HG02759 (cell line): ENCODE measurements at regions not wholly inside any gene's neighbourhood (a gene's known extent, or its start where the extent isn't known, plus 50 kb on each side); places are given as distances from the start of the nearest gene placed in this dataset.

Experiments
- ATAC-seq: cut with Tn5 transposase; IDR thresholded peaks from one replicate; pipeline ENCODE4 v1.9.1; 2021; ENCODE audit warnings: mild to moderate bottlenecking, moderate library complexity; ENCODE audit not compliant: unreplicated experiment

DNA sequence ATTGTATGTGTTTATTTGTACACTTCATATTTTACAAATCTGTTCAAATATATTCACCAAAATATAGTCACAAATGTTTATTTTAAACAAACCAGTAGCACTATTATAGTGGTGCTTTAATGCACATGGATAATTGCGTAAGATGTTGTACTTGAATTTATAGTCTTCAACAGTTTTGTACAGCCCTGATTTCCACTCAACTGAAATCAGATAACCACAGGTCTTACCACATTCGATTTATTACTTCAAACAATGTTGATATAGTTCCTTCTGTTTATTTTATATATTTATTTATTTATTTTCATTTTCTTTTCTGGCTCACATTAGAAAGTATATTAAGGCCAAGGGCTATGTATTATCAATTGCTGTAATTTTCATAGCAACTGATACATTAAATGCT is 99.4 kb upstream of the ZNF804A start:
- no peak for ATAC-seq

DNA sequence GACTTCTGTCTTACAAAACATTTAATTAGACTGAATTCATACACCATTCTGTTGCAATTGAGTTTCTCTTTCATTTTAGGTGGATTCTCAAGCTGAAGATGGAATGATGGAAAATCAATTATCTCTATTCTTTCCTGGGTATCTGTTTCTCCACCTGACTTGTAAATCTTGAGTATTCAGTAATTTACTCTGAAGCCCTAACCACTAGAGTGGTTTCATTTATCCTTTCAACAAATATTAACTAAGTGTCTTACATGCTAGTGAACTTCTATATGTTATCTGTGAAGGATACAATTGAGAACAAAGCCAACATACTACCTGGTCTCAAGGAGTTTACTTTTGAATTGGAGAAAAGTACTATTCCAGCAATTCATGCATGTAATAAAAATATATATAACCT is 94.1 kb upstream of the ZNF804A start:
- ATAC-seq: no peak

DNA sequence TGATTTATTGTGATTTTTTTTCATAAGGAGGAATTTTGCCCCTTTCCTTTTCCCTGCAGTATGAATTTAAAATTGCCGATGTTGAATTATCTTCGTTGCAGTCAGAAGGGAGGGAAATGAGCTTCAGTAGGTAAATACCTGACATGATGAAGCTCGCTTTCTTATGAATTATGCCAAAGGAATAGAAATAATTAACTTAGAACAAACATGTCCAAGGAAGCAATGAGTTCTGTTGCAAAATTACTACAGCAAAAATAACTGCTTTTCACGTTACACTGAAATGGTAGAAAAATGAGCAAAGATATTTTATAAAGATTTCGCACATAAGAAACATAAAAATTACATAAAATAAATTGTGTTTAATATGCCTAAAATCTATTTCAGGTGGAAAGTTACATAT is 91.1 kb upstream of the ZNF804A start:
- no peak for ATAC-seq

DNA sequence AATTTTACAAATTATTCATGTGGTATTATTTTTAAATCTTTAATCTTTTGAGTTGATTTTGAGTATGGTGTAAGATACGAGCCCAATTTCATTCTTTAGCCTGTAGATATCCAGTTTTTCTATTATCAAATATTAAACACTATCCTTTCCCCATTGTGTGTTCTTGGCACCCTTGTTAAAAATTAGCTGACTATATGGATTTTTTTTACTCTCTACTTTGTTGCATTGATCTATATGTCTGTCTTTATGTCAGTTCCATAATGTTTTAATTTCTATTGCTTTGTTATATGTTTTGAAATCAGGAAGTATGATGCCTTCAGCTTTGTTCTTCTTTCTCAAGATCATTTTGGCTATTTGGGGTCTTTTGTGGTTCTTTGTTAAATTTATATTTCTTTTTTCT is 80.9 kb upstream of the ZNF804A start:
- no peak for ATAC-seq

DNA sequence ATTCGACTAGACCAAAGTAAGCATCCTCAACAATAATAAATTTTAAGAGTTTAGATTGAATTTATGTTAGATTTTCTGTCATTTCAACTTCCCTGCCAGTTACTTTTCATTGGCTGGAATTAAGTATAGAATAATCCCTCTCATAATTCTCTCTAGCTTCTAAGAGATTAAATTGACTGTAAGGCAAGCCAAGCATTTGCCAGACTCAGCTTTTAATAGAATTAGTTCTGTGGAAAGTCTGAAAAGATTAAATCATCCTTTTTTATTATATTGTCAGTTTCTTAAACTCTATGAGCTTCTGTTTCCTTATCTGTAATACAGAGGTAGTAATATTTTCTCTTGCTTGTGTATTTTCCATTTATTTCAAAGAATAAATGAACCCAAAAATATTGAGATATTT is 77.9 kb upstream of the ZNF804A start:
- ATAC-seq: no peak

DNA sequence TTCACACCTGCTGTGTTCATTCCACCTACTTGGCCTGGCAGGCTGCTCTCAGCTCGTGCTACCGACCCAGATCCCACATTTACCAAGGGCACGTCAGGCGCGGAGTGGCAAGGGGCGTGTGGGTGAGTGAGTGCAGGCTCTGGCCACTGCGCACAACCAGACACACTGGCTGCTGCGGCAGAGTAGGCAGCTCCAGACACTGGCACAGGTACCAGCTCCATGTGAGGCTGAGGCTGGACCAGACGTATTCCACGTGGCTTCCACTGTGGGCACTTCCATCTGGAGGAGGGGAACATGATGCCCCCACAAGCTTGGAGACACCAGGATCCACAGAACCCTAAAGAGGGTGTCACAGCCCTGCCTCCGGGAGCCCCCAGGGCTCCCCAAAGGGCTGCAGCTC is 74.6 kb upstream of the ZNF804A start:
- ATAC-seq: no peak

DNA sequence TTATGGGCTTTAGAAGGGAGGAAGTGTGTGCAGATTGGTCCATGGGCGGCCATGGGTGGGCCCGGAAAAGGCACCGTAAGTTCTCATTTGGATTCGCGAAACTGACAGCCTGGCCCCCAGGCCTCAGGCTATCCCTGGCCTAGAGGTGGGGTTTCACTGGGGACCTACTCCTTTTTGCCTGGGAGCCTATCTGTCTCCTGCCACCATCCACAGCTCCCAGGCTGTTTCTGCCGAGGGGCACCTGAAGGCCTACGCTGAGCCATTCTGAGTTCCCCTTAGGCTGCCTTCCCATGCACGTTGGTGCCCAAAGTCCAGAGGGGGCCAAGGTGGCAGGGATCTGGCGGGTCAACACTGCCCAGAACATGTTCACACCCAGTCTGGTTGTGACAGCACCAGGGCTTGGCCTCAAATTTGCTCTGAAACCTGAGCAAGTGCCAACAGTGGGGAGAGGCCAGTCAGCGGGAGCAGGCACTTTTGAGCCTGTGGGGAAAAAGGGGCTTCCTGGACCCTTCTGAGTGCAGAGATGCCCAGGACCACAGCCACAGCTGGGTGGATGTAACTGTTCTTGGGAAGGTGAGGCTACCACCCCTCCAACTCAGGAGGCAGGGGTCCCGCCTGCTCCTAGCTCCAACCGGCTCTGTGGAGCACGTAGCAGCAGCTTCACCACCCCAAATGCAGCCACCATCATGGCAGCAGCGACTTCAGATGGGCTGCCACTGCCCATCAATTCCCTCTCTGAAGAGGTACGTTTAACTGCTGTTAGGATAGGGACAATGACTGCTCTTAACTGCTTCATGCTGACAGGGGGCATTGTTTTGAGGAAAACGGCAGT is 73.6 kb upstream of the ZNF804A start:
- no peak for ATAC-seq

DNA sequence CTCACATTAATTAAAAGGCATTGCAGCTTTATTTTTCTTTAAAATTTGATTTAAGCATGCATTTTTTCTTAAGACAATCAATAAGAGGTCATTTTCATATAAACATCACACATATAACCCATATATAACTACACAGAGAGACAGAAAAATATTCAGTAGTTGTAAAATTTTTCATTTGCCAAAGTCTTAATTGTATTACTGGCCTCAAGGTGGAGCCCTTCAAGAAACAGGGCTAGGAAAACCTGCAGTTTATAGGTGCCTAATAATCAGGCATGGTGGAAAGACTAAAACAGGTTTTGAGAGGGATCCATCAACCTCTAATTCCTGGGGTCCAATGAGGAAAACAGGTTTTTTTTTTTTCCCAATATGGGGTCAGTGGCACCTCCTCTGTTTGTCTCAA is 71.3 kb upstream of the ZNF804A start:
- ATAC-seq: no peak

DNA sequence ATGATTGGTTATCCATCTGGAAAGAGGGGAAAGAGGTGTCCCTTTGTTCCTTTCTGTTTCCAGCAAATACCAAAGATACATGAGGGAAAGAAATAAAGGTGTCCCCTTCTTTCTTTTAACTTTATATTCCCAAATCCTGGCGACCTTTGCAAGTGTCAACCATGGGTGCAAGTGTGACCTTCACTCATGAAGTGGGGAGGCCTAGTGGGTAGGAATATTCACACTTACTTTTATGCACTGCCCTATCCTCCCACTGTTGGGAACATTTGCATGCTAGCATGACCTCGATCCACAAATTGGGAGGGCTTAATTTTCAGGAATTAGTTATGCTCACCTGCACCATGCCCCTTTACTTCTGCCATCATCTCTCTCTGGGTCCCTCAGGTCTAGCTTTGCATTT is 70.2 kb upstream of the ZNF804A start:
- ATAC-seq: no peak

DNA sequence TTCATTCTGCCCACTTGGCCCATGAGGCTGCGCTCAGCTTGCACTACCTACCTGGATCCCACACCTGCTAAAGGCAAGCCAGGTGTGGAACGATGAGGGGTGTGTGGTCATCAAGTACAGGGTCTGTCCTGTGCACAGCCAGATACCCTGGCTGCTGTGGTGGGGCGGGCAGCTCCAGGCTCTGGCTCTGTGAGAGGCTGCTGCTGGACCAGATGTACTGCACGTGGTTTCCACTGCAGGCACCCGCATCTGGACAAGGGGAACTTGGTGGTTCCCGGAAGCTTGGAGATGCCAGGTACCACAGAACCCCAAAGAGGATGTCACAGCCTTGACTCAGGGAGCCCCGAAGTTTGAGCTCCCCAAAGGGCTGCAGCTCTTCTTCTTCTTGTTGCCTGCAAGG is 68.1 kb upstream of the ZNF804A start:
- no peak for ATAC-seq

DNA sequence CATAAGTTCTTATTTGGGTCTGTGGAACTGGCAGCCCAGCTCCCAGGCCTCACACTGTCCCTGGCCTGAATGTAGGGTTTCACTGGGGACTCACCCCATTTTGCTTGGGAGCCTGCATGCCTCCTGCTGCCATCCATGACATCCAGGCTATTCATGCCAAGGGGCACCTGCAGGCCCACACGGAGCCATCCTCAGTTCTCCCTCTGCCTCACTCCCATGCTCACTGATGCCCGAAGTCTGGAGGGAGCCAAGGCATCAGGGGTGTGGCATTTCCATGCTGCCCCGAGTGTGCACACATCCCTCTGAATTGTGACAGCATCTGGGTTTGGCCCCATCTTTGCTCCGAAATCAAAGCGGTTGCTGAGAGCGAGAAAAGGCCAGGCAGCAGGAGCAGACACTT is 67.4 kb upstream of the ZNF804A start:
- ATAC-seq: no peak

DNA sequence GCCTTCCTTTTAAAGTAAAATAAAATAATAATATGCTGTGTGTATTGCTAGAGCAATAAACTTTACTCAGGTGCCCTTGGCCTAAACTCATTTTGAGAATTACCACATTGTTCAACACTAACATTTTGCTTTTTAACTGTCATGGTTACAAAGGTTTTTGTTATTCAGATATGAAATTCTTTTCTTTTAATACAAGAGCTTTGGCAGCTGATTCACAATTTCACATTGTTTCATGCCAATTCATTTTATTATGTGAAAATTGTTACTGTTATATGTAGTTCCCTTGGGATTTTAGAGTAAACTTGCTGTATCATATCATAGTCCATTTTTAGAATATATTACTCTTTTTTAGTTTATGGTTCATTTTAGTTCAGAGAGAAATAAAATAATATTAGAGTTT is 65.8 kb upstream of the ZNF804A start:
- ATAC-seq: no peak

DNA sequence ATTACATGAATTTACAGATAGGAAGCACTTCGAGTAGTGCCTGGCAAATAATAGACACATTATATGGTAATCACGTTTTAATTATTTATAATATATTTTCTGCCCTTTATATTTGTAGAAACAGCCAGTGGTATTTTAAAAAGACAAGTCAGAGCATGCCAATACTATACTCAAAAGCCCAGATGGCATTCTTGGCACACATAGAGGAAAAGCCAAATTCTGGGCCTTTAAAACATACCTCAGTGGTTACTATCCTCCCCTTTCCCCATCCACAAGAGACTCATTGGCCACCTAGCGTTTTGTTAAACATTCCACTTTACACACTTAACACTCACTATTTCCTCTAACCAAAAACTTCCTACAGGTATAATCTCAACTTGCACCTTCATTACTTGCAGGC is 63.3 kb upstream of the ZNF804A start:
- no peak for ATAC-seq

DNA sequence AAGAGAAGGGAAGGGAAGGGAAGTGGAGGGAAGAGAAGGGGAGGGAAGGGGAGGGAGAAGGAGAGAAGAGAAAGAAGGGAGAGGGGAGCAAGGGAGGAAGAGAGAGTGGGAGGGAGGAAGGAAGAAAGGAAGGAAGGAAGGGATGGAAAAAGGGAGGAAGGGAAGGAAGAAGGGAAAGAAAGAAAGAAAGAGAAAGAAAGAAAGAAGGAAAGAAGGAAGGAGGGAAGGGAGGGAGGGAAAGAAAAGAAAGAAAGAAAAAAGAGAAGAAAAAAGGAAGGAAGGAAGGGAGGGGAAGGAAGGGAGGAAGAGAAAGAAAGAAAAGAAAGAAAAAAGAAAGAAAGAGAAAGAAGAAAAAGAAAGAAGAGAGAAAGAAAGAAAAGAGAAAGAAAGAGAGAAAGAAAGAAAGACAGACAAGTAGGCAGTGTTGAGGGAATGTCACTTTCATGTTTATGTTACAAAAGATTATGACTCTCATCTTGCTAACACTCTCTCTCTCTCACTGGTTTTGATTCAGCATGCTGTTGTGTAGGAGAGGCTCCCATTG is 58.0 kb upstream of the ZNF804A start:
- ATAC-seq: no peak

DNA sequence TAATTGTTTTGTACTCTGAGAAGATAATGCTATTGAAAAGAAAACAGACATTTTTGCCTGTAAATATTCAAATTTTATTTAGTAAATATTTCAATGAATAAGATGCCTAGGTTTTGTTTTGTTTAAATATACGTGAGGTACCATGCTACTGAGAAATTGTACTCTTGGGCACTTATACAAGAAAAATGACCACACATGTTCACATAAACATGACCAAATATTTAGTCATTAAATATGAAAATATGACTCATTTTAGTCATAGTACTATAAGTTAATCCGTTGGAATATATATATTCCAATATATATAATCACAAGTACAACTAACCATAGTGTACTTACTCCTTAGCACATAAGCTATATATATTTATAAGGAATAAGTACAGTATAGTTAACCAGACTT is 56.7 kb upstream of the ZNF804A start:
- no peak for ATAC-seq

DNA sequence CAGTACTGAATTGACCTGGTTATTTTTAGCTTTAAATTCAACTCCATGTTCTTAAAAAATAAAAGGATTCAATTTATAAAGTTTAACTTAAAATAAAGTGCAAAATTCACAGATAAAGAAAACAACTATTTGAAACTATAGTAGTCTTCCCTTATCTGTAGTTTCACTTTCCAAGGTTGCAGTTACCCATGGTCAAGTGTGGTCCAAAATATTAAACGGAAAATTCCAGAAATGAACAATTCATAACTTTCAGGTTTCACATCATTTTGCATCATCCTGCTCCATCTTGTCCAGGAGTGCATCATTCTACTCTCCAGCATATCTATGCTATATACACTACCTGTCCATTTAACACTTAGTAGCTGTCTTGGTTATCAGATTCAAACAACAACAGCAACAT is 54.5 kb upstream of the ZNF804A start:
- ATAC-seq: no peak
